KMS-11 (cell line): ENCODE measurements at regions not wholly inside any gene's neighbourhood (a gene's known extent, or its start where the extent isn't known, plus 50 kb on each side); places are given as distances from the start of the nearest gene placed in this dataset.

Source experiments
- H2AFZ ChIP-seq: fragments of 200-600 bp; sonication (generic); 2 replicates; pipeline ENCODE4 v1.6.1; 2016; ENCODE audit warnings: antibody characterized with exemption, mixed run types, low read depth
- H3K27ac ChIP-seq: fragments of 200-600 bp; sonication (generic); 2 replicates; pipeline ENCODE4 v1.6.1; 2016; ENCODE audit warnings: mild to moderate bottlenecking, mixed run types
- H3K27me3 ChIP-seq: fragments of 200-600 bp; sonication (generic); 2 replicates; pipeline ENCODE4 v1.6.1; 2017; ENCODE audit warnings: mild to moderate bottlenecking, low read depth, mixed run types, moderate library complexity; ENCODE audit not compliant: insufficient read depth
- H3K36me3 ChIP-seq: fragments of 200-600 bp; sonication (generic); 2 replicates; pipeline ENCODE4 v1.6.1; 2017; ENCODE audit warnings: mild to moderate bottlenecking, mixed run types; ENCODE audit not compliant: insufficient read depth
- H3K4me1 ChIP-seq: fragments of 200-600 bp; sonication (generic); 2 replicates; pipeline ENCODE4 v1.6.1; 2016; ENCODE audit warnings: mild to moderate bottlenecking, low read depth, mixed run types; ENCODE audit not compliant: poor library complexity, severe bottlenecking
- H3K4me2 ChIP-seq: fragments of 200-600 bp; sonication (generic); 2 replicates; pipeline ENCODE4 v1.7.0; 2016; ENCODE audit warnings: mild to moderate bottlenecking, mixed run types
- H3K4me3 ChIP-seq: fragments of 200-600 bp; sonication (generic); IDR thresholded peaks from 2 replicates; pipeline ENCODE4 v1.6.1; 2017; ENCODE audit warnings: low read depth, low read length, mixed read lengths; ENCODE audit not compliant: insufficient read depth
- H3K79me2 ChIP-seq: fragments of 200-600 bp; sonication (generic); 2 replicates; pipeline ENCODE4 v1.6.1; 2016; ENCODE audit warnings: low read depth, mixed run types; ENCODE audit not compliant: insufficient read depth
- H3K9ac ChIP-seq: fragments of 200-600 bp; sonication (generic); 2 replicates; pipeline ENCODE4 v1.6.1; 2016; ENCODE audit warnings: mild to moderate bottlenecking, mixed run types
- H4K20me1 ChIP-seq: fragments of 200-600 bp; sonication (generic); 2 replicates; pipeline ENCODE4 v1.6.1; 2016; ENCODE audit warnings: mild to moderate bottlenecking, mixed run types; ENCODE audit not compliant: insufficient read depth
- TF ChIP-seq, protein P1 (sequence below): fragments of 200-600 bp; sonication (generic); conservative IDR thresholded peaks from 2 replicates; pipeline ENCODE4 v1.6.1; 2017; ENCODE audit warnings: low read depth, mild to moderate bottlenecking, antibody characterized with exemption, low read length, moderate library complexity, mixed read lengths

DNA sequence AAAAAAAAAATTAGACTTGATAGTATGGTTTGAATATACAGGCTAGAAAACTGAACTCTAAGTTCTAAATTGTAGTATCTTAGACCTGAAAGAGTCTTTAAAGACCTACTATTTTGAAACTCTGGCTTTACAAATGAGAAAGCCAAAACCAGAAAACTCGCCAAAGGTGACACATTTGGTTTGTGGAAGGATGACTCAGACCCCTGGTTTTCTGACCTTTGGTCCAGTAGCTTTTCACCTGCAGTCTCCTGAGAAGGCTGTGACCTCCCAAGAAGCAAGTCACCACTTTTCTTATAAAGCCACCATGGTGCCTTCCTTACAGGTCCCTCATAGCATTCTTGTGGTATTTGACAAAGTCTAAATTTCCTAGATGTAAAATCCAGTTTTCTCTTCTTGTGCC, 102.1 kb upstream of the CEP78 start:
- no peaks in the 10 kb centered on the region for H3K27me3 ChIP-seq
- H3K9ac ChIP-seq, result no peak overlapping the region
- H2AFZ ChIP-seq, result no peak overlapping the region
- H3K4me3 ChIP-seq, result no peak overlapping the region
- no peaks in the 10 kb centered on the region for H3K4me1 ChIP-seq
- no peak overlapping the region for H3K27ac ChIP-seq
- H4K20me1 ChIP-seq, result no peaks in the 10 kb centered on the region
- no peaks in the 10 kb centered on the region for H3K36me3 ChIP-seq
- TF ChIP-seq, protein P1, sequence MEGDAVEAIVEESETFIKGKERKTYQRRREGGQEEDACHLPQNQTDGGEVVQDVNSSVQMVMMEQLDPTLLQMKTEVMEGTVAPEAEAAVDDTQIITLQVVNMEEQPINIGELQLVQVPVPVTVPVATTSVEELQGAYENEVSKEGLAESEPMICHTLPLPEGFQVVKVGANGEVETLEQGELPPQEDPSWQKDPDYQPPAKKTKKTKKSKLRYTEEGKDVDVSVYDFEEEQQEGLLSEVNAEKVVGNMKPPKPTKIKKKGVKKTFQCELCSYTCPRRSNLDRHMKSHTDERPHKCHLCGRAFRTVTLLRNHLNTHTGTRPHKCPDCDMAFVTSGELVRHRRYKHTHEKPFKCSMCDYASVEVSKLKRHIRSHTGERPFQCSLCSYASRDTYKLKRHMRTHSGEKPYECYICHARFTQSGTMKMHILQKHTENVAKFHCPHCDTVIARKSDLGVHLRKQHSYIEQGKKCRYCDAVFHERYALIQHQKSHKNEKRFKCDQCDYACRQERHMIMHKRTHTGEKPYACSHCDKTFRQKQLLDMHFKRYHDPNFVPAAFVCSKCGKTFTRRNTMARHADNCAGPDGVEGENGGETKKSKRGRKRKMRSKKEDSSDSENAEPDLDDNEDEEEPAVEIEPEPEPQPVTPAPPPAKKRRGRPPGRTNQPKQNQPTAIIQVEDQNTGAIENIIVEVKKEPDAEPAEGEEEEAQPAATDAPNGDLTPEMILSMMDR, result no peak
- H3K79me2 ChIP-seq, result no peaks in the 10 kb centered on the region
- H3K4me2 ChIP-seq, result no peak overlapping the region

GRCh38 chr9:78132701-78133058, 101.1 kb upstream of the GNAQ start:
- Histone ChIP-seq H3K27me3 (no peaks in the 10 kb centered on the region), H2AFZ (peak overlapping the region; percentile 32; the same call in 1 of the 2 replicates), H3K36me3 (no peaks in the 10 kb centered on the region), H4K20me1 (no peaks in the 10 kb centered on the region), H3K27ac (no peak overlapping the region), H3K4me3 (no peak overlapping the region), H3K79me2 (no peaks in the 10 kb centered on the region), H3K4me1 (no peaks in the 10 kb centered on the region), H3K9ac (no peak overlapping the region), H3K4me2 (0 out of 2 replicates have a peak overlapping the region, but pooled peaks have one; percentile 8)
- TF ChIP-seq, protein P1, result no peak

- Histone ChIP-seq H3K27me3 (no peaks in the 10 kb centered on the region), H2AFZ (peak overlapping the region; percentile 32; the same call in 1 of the 2 replicates), H3K79me2 (no peaks in the 10 kb centered on the region), H3K27ac (no peak overlapping the region), H3K4me1 (no peaks in the 10 kb centered on the region), H3K36me3 (no peaks in the 10 kb centered on the region), H3K4me2 (0 out of 2 replicates have a peak overlapping the region, but pooled peaks have one; percentile 8), H3K4me3 (no peak overlapping the region), H4K20me1 (no peaks in the 10 kb centered on the region), H3K9ac (no peak overlapping the region)
- TF ChIP-seq, protein P1, result no peak
Measured at GRCh38 chr9:78131969-78132700, 100.5 kb upstream of the GNAQ start.

- H3K79me2 ChIP-seq, result no peaks in the 10 kb centered on the region
- no peak overlapping the region for H3K27ac ChIP-seq
- no peak overlapping the region for H3K9ac ChIP-seq
- no peaks in the 10 kb centered on the region for H4K20me1 ChIP-seq
- TF ChIP-seq, protein P1, result no peak
- no peak overlapping the region for H3K4me3 ChIP-seq
- no peak overlapping the region for H2AFZ ChIP-seq
- no peak overlapping the region for H3K4me2 ChIP-seq
- no peaks in the 10 kb centered on the region for H3K36me3 ChIP-seq
- H3K27me3 ChIP-seq, result no peaks in the 10 kb centered on the region
- no peaks in the 10 kb centered on the region for H3K4me1 ChIP-seq
Measured at GRCh38 chr9:78130853-78131252, 99.2 kb upstream of the GNAQ start.
